ENCODE measurements at regions not wholly inside any gene's neighbourhood (a gene's known extent, or its start where the extent isn't known, plus 50 kb on each side); places are given as distances from the start of the nearest gene placed in this dataset.

GRCh38 chr6:17047889-17048288 is 54.0 kb upstream of the STMND1 start:
- TF ChIP-seq CTCF (IDR thresholded peaks at IDR 0.05), result no peak
- no peak for TF ChIP-seq POLR2AphosphoS5 (IDR thresholded peaks at IDR 0.05)
- TF ChIP-seq EP300 (IDR thresholded peaks at IDR 0.05), result no peak
